ENCODE measurements at regions not wholly inside any gene's neighbourhood (a gene's known extent, or its start where the extent isn't known, plus 50 kb on each side); places are given as distances from the start of the nearest gene placed in this dataset.

DNA sequence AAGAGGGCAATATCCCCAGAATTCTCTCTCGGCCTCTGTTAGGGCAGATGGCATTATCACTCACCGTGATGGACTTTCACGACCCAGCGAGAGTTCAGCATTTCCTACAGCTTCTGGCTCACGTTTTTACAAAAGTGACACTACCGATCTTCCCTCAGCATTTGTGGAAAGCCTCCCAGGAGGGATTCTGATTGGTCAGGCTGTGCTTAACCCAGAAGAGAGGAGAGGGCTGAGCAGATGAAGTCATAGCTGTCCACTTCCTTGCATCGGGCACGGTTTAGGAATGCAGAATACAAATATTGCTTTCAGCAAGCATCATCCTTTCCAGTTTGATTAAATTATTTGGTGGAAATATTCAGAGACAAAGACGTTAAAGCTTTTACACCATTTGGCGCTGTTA lies 277.4 kb upstream of the MSX2 start:
- Histone ChIP-seq H3K27me3 (no peaks in the 10 kb centered on the region), H3K9me2 (replicated peaks; ENCODE audit: insufficient read depth) (no peaks in the 10 kb centered on the region), H3K79me2 (no peaks in the 10 kb centered on the region), H2AFZ (no peak overlapping the region), H3K9me3 (ENCODE audit: low read depth) (no peaks in the 10 kb centered on the region), H3K4me2 (no peak overlapping the region), H3K4me3 (no peak overlapping the region), H3K36me3 (replicated peaks; ENCODE audit: insufficient read depth, low read depth) (no peaks in the 10 kb centered on the region), H4K20me1 (ENCODE audit: insufficient read depth, poor library complexity, severe bottlenecking) (no peaks in the 10 kb centered on the region), H3K27ac (no peak overlapping the region), H3K4me1 (ENCODE audit: insufficient read depth) (no peaks in the 10 kb centered on the region)
- no peak for TF ChIP-seq EZH2phosphoT487 (IDR thresholded peaks at IDR 0.05; ENCODE audit: low read depth, severe bottlenecking, unreplicated experiment)
- TF ChIP-seq EZH2 (IDR thresholded peaks at IDR 0.05; ENCODE audit: borderline replicate concordance): no peak
- TF ChIP-seq, protein P1, sequence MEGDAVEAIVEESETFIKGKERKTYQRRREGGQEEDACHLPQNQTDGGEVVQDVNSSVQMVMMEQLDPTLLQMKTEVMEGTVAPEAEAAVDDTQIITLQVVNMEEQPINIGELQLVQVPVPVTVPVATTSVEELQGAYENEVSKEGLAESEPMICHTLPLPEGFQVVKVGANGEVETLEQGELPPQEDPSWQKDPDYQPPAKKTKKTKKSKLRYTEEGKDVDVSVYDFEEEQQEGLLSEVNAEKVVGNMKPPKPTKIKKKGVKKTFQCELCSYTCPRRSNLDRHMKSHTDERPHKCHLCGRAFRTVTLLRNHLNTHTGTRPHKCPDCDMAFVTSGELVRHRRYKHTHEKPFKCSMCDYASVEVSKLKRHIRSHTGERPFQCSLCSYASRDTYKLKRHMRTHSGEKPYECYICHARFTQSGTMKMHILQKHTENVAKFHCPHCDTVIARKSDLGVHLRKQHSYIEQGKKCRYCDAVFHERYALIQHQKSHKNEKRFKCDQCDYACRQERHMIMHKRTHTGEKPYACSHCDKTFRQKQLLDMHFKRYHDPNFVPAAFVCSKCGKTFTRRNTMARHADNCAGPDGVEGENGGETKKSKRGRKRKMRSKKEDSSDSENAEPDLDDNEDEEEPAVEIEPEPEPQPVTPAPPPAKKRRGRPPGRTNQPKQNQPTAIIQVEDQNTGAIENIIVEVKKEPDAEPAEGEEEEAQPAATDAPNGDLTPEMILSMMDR (IDR thresholded peaks at IDR 0.05; ENCODE audit: poor library complexity): no peak
- no peak for DNase-seq (ENCODE audit: low spot score)
- WGBS (ENCODE audit: low lambda C conversion rate, missing lambda C conversion rate): 69% methylated on average over 10 of the region's 10 CpGs

GRCh38 chr5:174448041-174448440 lies 276.3 kb upstream of the MSX2 start:
- no peak overlapping the region for H3K4me2 ChIP-seq
- H2AFZ ChIP-seq: no peak overlapping the region
- H3K4me3 ChIP-seq: no peak overlapping the region
- DNase-seq (ENCODE audit: low spot score): no peak
- H3K9me2 ChIP-seq (replicated peaks; ENCODE audit: insufficient read depth): no peaks in the 10 kb centered on the region
- WGBS (ENCODE audit: low lambda C conversion rate, missing lambda C conversion rate): 85% methylated on average over 4 of the region's 4 CpGs
- no peak for TF ChIP-seq EZH2phosphoT487 (IDR thresholded peaks at IDR 0.05; ENCODE audit: low read depth, severe bottlenecking, unreplicated experiment)
- TF ChIP-seq, protein P1 (IDR thresholded peaks at IDR 0.05; ENCODE audit: poor library complexity): no peak
- TF ChIP-seq EZH2 (IDR thresholded peaks at IDR 0.05; ENCODE audit: borderline replicate concordance): no peak
- H4K20me1 ChIP-seq (ENCODE audit: insufficient read depth, poor library complexity, severe bottlenecking): no peaks in the 10 kb centered on the region
- H3K27me3 ChIP-seq: no peaks in the 10 kb centered on the region
- H3K9me3 ChIP-seq (ENCODE audit: low read depth): no peaks in the 10 kb centered on the region
- H3K4me1 ChIP-seq (ENCODE audit: insufficient read depth): no peaks in the 10 kb centered on the region
- H3K27ac ChIP-seq: no peak overlapping the region
- H3K36me3 ChIP-seq (replicated peaks; ENCODE audit: insufficient read depth, low read depth): no peaks in the 10 kb centered on the region
- H3K79me2 ChIP-seq: no peaks in the 10 kb centered on the region

DNA sequence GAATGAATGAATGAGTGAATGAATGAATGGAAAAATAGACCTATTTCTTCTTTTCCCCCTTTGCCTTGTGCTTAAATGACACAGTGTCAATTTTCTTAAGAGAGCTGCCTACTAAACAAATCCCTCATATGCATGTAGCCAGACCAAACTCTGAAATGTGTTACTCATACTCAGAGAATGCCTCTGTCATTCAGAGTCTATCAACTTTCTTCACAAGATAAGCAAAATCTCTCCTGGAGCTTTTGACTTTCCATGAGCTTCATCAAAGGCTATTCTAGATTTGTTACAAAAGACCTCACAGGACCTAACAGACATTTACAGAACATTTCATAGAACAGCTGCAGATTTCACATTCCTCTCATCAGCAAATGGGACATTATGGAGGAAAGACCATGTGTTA lies 275.7 kb upstream of the MSX2 start:
- no peaks in the 10 kb centered on the region for H3K4me1 ChIP-seq (ENCODE audit: insufficient read depth)
- no peak overlapping the region for H3K4me3 ChIP-seq
- no peaks in the 10 kb centered on the region for H3K9me3 ChIP-seq (ENCODE audit: low read depth)
- TF ChIP-seq, protein P1 (IDR thresholded peaks at IDR 0.05; ENCODE audit: poor library complexity): no peak
- no peak for TF ChIP-seq EZH2phosphoT487 (IDR thresholded peaks at IDR 0.05; ENCODE audit: low read depth, severe bottlenecking, unreplicated experiment)
- no peak for TF ChIP-seq EZH2 (IDR thresholded peaks at IDR 0.05; ENCODE audit: borderline replicate concordance)
- H3K27me3 ChIP-seq: no peaks in the 10 kb centered on the region
- H3K9me2 ChIP-seq (replicated peaks; ENCODE audit: insufficient read depth): no peaks in the 10 kb centered on the region
- H3K27ac ChIP-seq: no peak overlapping the region
- no peaks in the 10 kb centered on the region for H3K79me2 ChIP-seq
- no peak overlapping the region for H3K4me2 ChIP-seq
- no peak for DNase-seq (ENCODE audit: low spot score)
- no peaks in the 10 kb centered on the region for H3K36me3 ChIP-seq (replicated peaks; ENCODE audit: insufficient read depth, low read depth)
- no peak overlapping the region for H2AFZ ChIP-seq
- no peaks in the 10 kb centered on the region for H4K20me1 ChIP-seq (ENCODE audit: insufficient read depth, poor library complexity, severe bottlenecking)

- no peak for TF ChIP-seq EZH2 (IDR thresholded peaks at IDR 0.05; ENCODE audit: borderline replicate concordance)
- no peak for TF ChIP-seq EZH2phosphoT487 (IDR thresholded peaks at IDR 0.05; ENCODE audit: low read depth, severe bottlenecking, unreplicated experiment)
- Histone ChIP-seq H3K4me2 (no peak overlapping the region), H4K20me1 (ENCODE audit: insufficient read depth, poor library complexity, severe bottlenecking) (no peaks in the 10 kb centered on the region), H3K36me3 (replicated peaks; ENCODE audit: insufficient read depth, low read depth) (no peaks in the 10 kb centered on the region), H3K9me3 (ENCODE audit: low read depth) (no peaks in the 10 kb centered on the region), H3K79me2 (no peaks in the 10 kb centered on the region), H3K4me3 (no peak overlapping the region), H2AFZ (no peak overlapping the region), H3K9me2 (replicated peaks; ENCODE audit: insufficient read depth) (no peaks in the 10 kb centered on the region), H3K27ac (no peak overlapping the region), H3K27me3 (no peaks in the 10 kb centered on the region), H3K4me1 (ENCODE audit: insufficient read depth) (no peaks in the 10 kb centered on the region)
- DNase-seq (ENCODE audit: low spot score): no peak
- 63% methylated on average over 2 of the region's 2 CpGs for WGBS (ENCODE audit: low lambda C conversion rate, missing lambda C conversion rate)
These were observed 270.7 kb upstream of the MSX2 start for GRCh38 chr5:174453690-174454089.
